ENCODE measurements at regions not wholly inside any gene's neighbourhood (a gene's known extent, or its start where the extent isn't known, plus 50 kb on each side); places are given as distances from the start of the nearest gene placed in this dataset.
"Not testable (repeated sequence)": the region's sequence is repeated elsewhere in the genome, so short reads cannot be mapped to it uniquely, and the experiment has no call there.

- DNase-seq (ENCODE audit: low spot score), result no peak
- in situ Hi-C loops (cut with MboI; ENCODE audit: low sequenced_read_pairs, unreplicated experiment), result no loop called here
- no peak for TF ChIP-seq CTCF (IDR thresholded peaks at IDR 0.05; ENCODE audit: borderline replicate concordance, control extremely low read depth, extremely low read depth, insufficient read depth, missing control alignments)
Observed at GRCh38 chr1:181251713-181252075, 163.2 kb downstream of the IER5 start.

GRCh38 chr1:181253601-181254000 is 165.1 kb downstream of the IER5 start:
- DNase-seq (ENCODE audit: low spot score); in situ Hi-C loops (cut with MboI; ENCODE audit: low sequenced_read_pairs, unreplicated experiment): not testable (repeated sequence)

- no peak for DNase-seq (ENCODE audit: low spot score)
- TF ChIP-seq CTCF (IDR thresholded peaks at IDR 0.05; ENCODE audit: borderline replicate concordance, control extremely low read depth, extremely low read depth, insufficient read depth, missing control alignments), result no peak
- in situ Hi-C loops (cut with MboI; ENCODE audit: low sequenced_read_pairs, unreplicated experiment), result no loop called here
Observed at GRCh38 chr1:181255270-181255929, 166.9 kb downstream of the IER5 start.

GRCh38 chr1:181257117-181257516 is 168.6 kb downstream of the IER5 start:
- peak; percentile 20 for DNase-seq (ENCODE audit: low spot score)
- in situ Hi-C loops (cut with MboI; ENCODE audit: low sequenced_read_pairs, unreplicated experiment), result no loop called here
- no peak for TF ChIP-seq CTCF (IDR thresholded peaks at IDR 0.05; ENCODE audit: borderline replicate concordance, control extremely low read depth, extremely low read depth, insufficient read depth, missing control alignments)

- no peak for DNase-seq (ENCODE audit: low spot score)
- no peak for TF ChIP-seq CTCF (IDR thresholded peaks at IDR 0.05; ENCODE audit: borderline replicate concordance, control extremely low read depth, extremely low read depth, insufficient read depth, missing control alignments)
- in situ Hi-C loops (cut with MboI; ENCODE audit: low sequenced_read_pairs, unreplicated experiment), result no loop called here
Observed at GRCh38 chr1:181259026-181259745, 170.7 kb downstream of the IER5 start.

- in situ Hi-C loops (cut with MboI; ENCODE audit: low sequenced_read_pairs, unreplicated experiment), result no loop called here
- no peak for TF ChIP-seq CTCF (IDR thresholded peaks at IDR 0.05; ENCODE audit: borderline replicate concordance, control extremely low read depth, extremely low read depth, insufficient read depth, missing control alignments)
- no peak for DNase-seq (ENCODE audit: low spot score)
Observed at GRCh38 chr1:181260271-181260670, 171.8 kb downstream of the IER5 start.

GRCh38 chr1:181260994-181261393 is 172.5 kb downstream of the IER5 start:
- no peak for DNase-seq (ENCODE audit: low spot score)
- TF ChIP-seq CTCF (IDR thresholded peaks at IDR 0.05; ENCODE audit: borderline replicate concordance, control extremely low read depth, extremely low read depth, insufficient read depth, missing control alignments), result no peak
- in situ Hi-C loops (cut with MboI; ENCODE audit: low sequenced_read_pairs, unreplicated experiment), result no loop called here

All from GM13976 (cell line).